D721Med (cell line): ENCODE measurements at regions not wholly inside any gene's neighbourhood (a gene's known extent, or its start where the extent isn't known, plus 50 kb on each side); places are given as distances from the start of the nearest gene placed in this dataset.

ENCODE experiments used
- DNase-seq: peaks from one replicate; pipeline ENCODE4 v3.0.0; 2011; ENCODE audit warnings: low spot score; ENCODE audit not compliant: insufficient read length
- FAIRE-seq: peaks from 2 replicates; lab custom pipeline; 2011; peaks lifted over from hg19 to GRCh38; lab: Jason Lieb, UNC
- TF ChIP-seq, protein P1 (sequence below): IDR thresholded peaks from 2 replicates; pipeline ENCODE4 v1.5.1; 2012; ENCODE audit warnings: mild to moderate bottlenecking, control low read depth; ENCODE audit not compliant: insufficient read depth; ENCODE audit errors: missing control alignments

DNA sequence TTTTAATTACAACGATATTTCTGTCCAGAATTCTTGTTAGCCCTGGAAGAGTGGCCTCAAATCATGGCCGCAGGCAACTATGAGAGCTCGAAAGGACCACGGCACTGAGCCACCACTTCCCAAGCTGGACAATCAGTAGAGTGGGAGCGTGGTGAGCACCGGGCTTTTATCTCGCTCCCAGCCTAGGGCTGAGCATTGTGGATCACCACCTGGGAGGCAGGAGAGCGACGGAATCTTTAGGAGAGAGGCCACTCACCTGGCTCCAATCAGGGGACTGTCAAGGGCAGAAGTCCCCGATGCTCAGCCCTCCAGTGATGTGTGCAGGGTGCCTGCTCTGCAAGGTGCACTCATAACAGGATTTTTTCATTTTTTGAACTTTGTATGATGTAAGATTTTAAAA lies 377.1 kb upstream of the B3GAT1 start:
- DNase-seq: no peak
- TF ChIP-seq, protein P1, sequence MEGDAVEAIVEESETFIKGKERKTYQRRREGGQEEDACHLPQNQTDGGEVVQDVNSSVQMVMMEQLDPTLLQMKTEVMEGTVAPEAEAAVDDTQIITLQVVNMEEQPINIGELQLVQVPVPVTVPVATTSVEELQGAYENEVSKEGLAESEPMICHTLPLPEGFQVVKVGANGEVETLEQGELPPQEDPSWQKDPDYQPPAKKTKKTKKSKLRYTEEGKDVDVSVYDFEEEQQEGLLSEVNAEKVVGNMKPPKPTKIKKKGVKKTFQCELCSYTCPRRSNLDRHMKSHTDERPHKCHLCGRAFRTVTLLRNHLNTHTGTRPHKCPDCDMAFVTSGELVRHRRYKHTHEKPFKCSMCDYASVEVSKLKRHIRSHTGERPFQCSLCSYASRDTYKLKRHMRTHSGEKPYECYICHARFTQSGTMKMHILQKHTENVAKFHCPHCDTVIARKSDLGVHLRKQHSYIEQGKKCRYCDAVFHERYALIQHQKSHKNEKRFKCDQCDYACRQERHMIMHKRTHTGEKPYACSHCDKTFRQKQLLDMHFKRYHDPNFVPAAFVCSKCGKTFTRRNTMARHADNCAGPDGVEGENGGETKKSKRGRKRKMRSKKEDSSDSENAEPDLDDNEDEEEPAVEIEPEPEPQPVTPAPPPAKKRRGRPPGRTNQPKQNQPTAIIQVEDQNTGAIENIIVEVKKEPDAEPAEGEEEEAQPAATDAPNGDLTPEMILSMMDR: no peak
- no peak for FAIRE-seq

DNA sequence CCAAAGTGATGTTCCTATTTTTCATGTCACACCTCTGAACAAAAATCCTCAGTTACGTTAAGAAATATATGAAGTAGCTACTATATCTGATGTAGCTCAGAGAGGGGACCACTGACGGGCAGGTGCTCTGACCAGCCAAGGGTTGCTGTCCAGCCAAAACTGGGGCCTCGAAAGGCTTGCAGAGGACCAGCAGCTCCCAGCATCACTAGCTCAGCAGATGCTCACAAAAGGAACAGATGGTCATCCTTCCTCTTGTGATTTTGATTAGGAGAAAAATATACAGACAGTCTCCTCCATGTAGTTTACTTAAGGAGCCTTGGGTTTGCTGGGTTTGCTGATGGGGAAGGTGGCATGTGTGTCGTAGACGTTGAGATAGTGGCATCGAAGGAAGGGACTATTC lies 374.6 kb upstream of the B3GAT1 start:
- FAIRE-seq: no peak
- TF ChIP-seq, protein P1: no peak
- DNase-seq: no peak

DNA sequence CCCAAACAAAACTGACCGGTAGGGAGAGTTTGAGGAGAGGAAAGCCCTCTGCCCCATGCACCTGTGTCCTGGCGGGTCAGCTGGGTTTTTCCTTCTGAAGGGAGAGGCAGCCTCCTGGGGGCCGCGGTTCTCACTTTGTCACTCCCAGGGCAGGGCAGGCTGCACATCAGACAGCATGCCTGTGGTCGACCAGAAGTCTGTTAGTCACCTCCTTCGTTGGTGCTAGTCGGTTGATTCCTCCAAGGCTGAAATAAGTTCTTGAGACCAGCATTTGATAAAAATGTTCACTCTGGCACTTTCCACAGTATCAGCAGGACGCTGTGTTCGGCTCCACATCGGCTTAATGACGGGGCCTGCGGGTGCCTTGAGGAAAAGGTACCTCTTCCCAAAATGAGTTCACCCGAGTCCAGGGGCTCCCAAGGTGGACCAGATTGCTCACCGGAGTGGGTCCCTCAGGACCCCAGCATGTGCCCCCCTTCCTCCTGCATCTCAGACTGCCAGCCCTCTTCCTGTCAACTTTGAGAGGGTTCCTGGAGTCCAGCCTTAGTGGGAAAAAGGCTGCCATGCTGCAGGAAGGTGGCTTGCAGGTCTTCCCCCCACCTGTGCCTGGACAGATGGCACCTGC lies 373.7 kb upstream of the B3GAT1 start:
- TF ChIP-seq, protein P1: no peak
- no peak for FAIRE-seq
- no peak for DNase-seq

DNA sequence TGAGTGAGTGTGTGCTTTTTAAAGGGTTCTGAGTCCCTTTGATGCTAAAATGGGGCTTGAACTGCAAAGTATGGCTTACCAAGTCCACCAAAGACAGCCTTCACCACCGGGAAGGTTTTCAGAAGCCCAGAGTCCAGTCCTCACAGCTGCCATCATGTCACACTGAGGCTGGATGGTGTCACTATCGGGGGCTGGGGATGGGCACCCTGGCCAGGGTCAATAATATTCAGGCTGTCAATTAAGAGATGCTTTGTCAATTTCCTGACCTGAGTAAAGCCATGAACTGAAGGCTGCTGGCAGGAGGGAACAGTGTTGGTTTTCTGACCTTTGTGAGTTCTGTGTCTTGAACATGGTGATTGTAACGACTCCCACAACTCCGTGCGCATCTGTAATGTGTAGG lies 373.0 kb upstream of the B3GAT1 start:
- DNase-seq: no peak
- TF ChIP-seq, protein P1: no peak
- FAIRE-seq: no peak

DNA sequence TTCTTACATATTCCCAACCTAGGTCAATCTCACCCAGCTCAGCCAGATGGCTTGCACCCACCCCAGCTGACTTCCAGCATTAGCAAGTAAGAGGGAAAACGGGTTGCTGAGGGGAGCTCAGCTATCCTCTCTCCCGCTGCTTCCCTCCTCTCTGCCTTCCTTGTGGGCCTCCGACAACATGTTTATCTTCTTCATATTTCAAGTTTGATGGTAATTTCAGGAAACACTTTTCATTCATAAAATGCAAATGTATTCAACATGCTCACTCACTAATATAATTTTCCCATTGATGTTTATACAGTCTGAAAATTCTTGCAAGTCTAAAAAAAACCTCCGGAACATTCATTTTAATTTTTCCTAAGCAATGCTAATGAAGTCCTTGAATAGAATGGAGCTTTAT lies 372.5 kb upstream of the B3GAT1 start:
- TF ChIP-seq, protein P1: no peak
- DNase-seq (no peak), FAIRE-seq (no peak)

DNA sequence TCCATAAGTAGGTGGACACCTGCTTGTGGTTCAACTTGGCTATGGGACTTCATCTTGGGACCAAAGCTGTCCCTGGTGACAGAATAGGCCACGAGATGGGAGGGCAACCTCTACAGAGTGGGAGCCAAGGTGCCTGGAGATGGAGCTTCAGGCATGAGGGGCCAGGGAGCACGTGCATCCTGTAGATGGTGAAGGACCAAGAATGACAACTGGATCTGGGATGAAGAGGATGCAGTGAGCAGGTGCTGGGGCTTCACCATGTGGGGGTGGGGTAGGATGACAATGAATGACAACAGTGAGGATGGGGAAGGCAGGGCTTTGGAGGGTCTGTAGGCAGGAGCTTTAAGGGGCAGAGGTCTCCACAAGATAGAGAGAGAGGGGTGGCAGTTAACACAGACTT lies 372.0 kb upstream of the B3GAT1 start:
- TF ChIP-seq, protein P1: no peak
- FAIRE-seq (no peak), DNase-seq (no peak)

DNA sequence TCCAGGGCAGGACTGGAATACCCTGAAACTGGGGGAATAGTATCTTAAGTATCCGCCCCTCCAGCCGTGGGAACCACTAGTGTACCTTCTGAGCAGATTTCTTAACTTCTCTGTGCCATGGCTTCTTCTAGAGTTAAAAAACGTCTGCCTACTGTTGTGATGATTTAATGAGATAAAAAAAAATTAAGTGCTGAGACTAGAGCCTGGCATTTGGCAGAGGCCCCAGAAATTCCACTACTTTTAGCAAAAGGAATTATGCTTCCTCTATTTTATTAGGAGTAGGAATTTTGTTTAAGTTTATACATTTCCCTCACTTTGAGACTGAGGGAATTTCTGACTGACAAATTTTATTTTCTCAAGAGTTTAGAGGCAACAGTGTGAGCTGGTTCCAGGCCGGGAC lies 371.2 kb upstream of the B3GAT1 start:
- FAIRE-seq (no peak), DNase-seq (no peak)
- TF ChIP-seq, protein P1: no peak
